GM18511 (cell line): ENCODE measurements at regions not wholly inside any gene's neighbourhood (a gene's known extent, or its start where the extent isn't known, plus 50 kb on each side); places are given as distances from the start of the nearest gene placed in this dataset.
"Not testable (repeated sequence)": the region's sequence is repeated elsewhere in the genome, so short reads cannot be mapped to it uniquely, and the experiment has no call there.

Experiments used
- ATAC-seq: cut with Tn5 transposase; IDR thresholded peaks from one replicate; pipeline ENCODE4 v1.9.1; 2021; ENCODE audit warnings: mild to moderate bottlenecking, moderate library complexity; ENCODE audit not compliant: unreplicated experiment

- ATAC-seq, result no peak
These were observed 236.2 kb upstream of the NRIP1 start for GRCh38 chr21:15301014-15301413.

GRCh38 chr21:15301736-15302135 lies 236.9 kb upstream of the NRIP1 start:
- no peak for ATAC-seq

DNA sequence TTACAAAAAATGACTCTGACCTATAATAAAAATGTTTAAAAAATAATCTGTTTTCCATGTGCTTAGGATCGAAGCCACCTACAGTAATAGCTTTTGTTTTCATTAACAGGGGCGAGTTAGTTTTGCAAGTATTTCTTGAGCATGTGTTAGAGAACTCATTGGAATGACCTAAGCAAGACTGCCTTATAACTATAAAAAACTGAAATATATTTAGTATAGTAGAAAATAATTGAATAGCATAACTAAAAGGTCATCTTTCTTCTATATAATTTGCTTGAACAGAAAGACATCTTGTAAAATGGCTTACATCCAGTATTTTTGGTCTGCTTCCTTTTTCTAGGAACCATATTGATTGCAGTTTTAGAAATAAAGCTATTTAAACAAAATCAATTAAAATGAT lies 241.5 kb upstream of the NRIP1 start:
- ATAC-seq, result no peak

DNA sequence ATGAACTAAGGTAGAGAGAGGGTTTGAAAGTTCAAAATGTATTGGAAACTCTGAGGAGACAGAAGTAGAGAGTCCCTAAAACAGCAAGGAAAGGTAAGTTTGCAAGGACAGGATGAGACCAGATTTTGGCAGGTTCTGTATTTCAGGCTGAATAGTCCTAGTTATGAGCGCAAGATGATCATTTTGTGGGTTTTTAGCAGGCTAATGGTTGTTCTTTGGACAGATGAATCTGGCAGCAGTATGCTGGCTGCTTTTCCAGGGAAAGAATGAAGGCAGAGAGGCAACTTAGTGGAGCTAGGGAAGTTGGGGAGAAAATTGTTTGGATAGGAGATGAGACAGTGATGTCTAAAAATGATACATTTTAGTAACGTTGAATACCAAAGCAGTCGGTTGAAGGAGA lies 243.5 kb upstream of the NRIP1 start:
- no peak for ATAC-seq

GRCh38 chr21:15309022-15309590 lies 244.3 kb upstream of the NRIP1 start:
- ATAC-seq, result no peak

DNA sequence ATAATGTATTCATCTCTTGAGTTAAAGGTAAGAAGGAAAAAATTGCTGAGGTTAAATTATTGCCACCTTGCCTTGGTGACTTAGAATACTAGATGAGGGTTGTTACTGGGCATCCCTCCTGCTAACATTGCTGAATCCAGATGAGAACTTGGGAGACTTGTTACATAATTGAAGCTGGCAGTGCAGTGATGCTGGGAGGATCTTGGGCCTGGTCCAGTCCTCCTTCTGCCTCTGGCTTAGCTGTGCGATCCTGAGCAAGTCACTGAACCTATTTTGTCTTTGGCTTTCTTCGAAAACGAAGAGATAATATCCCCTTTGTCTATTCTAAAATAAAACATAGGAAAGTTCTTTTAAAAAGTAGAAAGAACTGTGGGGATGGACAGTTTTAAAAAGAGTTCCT lies 244.9 kb upstream of the NRIP1 start:
- no peak for ATAC-seq

DNA sequence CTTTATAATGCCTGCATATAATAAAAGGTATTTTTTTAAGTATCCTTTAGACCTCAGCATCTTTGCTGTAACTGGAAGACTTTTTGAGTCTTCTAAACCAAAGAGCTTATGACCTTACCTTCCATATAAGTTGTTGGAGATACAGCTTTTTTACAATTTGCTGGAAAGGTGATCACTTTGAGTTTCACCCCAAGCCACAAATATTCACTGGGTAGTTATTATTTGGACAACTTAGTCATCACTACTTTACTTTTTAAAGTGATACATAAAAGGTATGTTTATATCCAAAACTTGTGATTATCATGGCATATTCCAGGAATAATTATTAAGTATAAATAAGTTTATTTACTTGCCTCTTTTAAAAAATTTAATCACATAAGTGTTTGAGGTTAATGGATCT lies 246.7 kb upstream of the NRIP1 start:
- no peak for ATAC-seq

GRCh38 chr21:15317034-15317433 lies 252.2 kb upstream of the NRIP1 start:
- not testable (repeated sequence) for ATAC-seq

- ATAC-seq, result no peak
These were observed 254.9 kb upstream of the NRIP1 start for GRCh38 chr21:15319727-15320126.

GRCh38 chr21:15324542-15324941 lies 259.7 kb upstream of the NRIP1 start:
- ATAC-seq, result no peak

DNA sequence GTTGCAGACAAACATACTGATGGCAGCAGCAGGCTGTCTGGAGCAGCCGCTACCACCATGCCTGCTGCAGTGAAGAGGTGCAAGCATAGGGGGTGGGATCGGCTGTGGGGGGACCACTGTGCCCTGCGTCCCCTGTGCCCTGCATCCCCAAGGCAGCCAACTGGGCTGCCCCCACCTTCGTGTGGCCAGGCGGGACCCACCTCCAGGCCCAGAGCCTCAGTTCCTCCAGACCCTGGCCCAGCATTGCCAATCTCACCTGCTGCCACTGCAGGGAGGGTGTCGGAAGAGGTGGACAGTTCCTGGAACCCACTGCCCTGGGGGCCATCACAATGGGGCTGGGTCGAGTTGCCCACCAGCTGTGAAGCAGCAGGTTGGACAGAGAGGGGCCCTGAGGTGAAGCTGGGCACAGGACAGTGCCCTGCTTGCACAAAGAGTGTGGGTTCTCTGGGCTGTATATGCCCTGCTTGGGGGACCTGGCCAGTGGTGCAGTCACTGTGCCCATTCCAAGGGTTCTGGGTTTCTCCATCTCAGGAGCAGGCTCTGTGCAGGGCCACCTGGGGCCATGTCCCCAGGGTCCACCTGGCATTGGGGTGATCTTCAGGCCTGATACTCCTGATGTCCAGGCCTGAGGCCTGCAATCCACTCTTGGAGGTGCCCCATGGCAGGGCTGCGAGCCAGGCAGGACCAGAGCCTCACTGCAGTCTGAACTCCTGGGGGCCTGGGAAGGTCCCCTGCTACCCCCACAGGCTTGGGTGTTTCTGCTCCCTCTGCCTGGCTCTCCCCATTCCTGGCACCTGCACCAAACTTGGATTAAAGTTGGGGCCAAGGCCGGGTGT lies 261.4 kb upstream of the NRIP1 start:
- ATAC-seq, result no peak

DNA sequence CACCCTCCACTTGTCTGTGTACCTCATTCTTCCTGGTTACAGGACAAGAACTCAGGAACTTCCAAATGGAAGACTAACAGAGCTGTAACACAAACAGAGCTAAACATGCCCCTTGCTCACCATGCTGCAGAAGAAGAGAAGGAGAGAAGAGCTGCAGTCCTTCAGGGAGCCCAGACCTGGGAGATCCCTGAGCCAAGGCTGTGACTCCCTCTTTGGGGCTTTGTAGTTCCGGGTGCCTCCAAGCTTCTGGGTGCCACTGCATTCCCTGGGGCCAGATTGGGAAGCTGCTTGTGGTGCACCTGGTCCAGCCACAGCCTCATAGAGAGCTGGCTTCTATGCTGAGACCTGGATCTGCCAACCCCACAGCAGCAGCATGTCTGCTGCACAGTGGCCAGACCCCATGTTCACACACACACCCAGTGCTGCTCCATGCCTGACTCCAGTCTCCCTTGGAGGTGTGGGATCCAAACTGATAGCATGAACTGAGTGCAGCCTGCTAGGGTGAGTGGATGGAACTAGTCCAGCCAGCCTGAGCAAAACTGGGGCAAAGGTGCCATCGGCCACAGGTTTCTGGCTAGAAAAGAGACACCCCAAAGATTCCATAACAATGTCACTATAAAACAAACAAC lies 263.0 kb upstream of the NRIP1 start:
- ATAC-seq, result no peak

GRCh38 chr21:15329191-15329590 lies 264.4 kb upstream of the NRIP1 start:
- no peak for ATAC-seq

- ATAC-seq, result no peak
These were observed 266.1 kb upstream of the NRIP1 start for GRCh38 chr21:15330872-15331271.

- no peak for ATAC-seq
These were observed 267.8 kb upstream of the NRIP1 start for GRCh38 chr21:15332572-15332971.

DNA sequence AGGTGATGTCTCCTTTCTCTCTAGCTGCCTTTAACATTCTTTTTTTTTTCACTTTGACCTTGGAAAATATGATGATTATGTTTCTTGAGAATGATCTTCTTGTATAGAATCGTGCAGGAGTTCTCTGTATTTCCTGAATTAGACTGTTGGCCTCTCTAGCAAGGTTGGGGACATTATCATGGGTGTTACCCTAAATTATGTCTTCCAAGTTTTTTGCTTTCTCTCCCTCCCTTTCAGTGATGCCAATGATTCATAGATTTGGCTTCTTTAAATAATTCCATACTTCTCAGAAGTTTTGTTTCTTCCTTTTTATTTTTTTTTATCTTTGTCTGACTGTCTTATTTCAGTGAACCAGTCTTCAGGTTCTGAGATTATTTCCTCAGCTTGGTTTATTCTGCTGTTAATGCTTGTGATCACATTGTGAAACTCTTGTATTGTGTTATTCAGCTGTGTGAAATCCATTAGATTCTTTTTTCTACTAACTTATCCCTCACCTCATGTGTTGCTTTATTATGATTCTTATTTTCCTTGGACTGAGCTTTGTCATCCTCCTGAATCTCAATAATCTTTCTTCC lies 268.4 kb upstream of the NRIP1 start:
- no peak for ATAC-seq

- no peak for ATAC-seq
These were observed 269.2 kb upstream of the NRIP1 start for GRCh38 chr21:15333951-15334350.

- ATAC-seq, result no peak
These were observed 278.3 kb upstream of the NRIP1 start for GRCh38 chr21:15343066-15343465.

DNA sequence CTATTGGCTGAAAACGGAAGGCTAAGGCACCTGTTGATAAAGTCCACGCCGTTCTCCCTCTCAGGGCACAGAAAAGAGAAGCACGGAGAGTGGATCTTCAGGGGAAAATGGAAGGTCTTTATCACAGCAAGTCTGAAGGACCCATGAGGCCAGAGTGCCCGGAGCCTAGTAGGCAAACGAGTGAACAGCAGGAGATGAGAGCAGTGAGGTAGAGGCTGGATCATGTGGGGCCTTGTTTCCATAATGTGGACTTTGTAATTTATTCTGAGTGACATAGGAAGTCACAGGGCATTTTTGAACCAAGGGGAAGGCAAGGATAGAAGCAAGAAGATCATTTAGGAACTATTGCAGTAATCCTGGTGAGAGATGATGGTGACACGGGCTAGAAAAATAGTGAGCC lies 287.2 kb upstream of the NRIP1 start:
- ATAC-seq, result no peak

DNA sequence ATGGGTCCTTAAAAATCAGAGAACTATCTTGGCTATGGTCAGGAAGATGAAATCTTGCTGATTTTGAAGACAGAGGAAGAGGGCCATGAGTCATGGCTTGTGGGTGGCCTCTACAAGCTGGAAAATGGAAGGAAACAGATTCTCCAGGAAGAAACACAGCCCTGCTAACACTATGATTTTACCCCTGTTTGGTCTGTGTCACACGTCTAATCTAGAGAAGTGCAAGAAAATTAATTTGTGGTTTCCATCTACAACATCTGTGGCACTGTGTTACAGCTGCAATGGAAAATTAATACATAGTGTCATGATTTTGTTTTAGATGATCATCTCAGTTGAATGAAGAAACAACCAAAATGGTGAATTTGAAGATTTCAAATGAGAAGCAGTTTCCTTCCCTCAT lies 288.7 kb upstream of the NRIP1 start:
- no peak for ATAC-seq

- no peak for ATAC-seq
These were observed 289.7 kb upstream of the NRIP1 start for GRCh38 chr21:15354516-15354915.

DNA sequence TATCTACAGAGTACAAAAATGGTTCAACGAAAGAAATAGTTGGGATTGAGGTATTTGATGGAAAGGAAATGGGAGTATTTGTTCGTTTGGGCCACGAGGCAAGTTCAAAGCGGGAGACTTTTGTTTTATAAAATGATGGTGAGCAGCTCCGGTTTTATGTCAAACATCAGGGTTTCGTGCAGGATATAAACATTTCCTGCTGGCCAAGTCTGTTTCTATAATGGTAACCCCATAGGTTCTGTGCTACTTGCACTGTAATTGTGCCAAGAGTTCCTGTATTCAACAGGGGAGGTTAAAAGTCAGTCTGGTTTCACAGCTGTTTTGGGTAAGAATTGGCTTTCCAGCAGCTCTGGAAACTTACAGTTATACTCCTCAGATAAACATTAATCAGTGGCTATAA lies 290.3 kb upstream of the NRIP1 start:
- ATAC-seq, result no peak
